NOMO-1 treated with DMSO at 0.1 percent for 48 hours (cell line): ENCODE measurements at regions not wholly inside any gene's neighbourhood (a gene's known extent, or its start where the extent isn't known, plus 50 kb on each side); places are given as distances from the start of the nearest gene placed in this dataset.
A peak's percentile ranks its signal among the peaks of the same experiment; 100 is the strongest.
"Not testable (repeated sequence)": the region's sequence is repeated elsewhere in the genome, so short reads cannot be mapped to it uniquely, and the experiment has no call there.

Experiments
- DNase-seq: peaks from one replicate; lab custom pipeline; 2025; ENCODE audit not compliant: unreplicated experiment; lab: John Stamatoyannopoulos, UW

DNA sequence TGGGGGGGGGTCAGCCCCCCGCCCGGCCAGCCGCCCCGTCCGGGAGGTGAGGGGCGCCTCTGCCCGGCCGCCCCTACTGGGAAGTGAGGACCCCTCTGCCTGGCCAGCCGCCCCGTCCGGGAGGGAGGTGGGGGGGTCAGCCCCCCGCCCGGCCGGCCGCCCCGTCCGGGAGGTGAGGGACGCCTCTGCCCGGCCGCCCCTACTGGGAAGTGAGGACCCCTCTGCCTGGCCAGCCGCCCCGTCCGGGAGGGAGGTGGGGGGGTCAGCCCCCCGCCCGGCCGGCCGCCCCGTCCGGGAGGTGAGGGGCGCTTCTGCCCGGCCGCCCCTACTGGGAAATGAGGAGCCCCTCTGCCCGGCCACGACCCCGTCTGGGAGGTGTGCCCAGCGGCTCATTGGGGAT is 210.7 kb upstream of the RPL34 start:
- not testable (repeated sequence) for DNase-seq

DNA sequence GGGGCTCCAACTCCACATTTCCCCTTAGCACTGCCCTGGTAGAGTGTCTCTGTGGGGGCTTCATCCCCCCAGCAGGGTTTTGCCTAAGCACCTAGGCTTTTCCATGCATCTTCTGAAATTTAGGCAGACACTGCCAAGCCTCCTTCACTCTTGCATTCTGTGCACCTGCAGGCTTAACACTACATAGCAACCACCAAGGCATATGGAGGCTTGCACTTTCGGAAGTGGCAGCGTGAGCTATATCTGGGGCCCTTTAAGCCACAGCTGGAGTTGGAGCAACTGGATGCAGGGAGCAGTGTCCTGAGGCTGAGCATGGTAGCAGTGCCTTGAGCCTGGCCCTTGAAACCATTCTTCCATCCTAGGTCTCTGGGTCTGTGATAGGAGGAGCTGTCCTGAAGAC is 214.8 kb upstream of the RPL34 start:
- no peak for DNase-seq

DNA sequence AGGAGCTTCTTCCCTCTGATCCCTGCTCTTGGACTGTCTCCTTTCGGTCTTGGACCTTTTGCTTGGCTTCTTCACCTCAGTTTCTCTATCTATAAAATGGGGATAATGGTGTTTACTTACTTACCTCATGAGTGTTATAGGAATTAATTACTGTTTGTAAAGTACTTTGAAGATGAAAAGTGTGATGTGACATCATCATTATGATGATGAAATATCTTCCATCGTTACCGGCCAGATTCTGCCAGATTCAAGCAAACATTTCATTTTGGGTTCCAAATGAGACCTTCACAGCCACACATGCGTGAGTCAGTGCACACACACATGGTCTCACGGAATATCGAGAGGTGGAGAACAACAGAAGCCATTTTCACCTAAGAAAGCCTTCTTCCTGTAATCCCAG is 220.1 kb upstream of the RPL34 start:
- no peak for DNase-seq

DNA sequence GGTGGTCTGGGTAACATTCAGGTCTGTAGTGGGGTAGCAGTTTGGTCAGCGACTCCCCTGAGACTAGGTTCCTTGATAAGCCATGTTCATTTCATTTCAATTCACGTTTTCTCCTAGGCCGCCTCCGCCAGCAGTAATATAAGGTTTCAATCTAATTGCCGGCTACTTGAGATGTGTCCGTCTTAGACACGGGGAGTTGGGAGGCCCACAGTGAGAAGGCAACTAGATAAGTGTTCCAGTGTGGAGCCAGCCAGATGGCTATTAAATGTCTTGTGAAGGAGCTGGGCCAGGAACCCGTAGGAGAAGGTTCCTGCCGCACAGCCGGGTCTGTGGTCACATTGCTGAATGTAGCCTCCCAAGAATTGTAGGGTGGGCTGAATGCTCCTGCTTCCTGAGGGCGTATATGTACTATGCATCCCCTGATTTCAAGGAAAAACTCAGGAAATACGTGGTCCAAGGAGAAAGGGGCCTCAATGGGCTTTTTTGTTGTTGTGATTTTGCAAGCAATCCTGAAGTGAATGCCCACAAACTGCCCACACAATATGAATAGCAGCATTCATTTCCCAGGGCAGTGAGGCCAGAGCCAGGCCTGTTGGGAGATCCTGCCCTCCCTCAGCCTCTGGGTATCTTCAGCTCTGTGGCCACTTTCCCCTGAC is 220.6 kb upstream of the RPL34 start:
- no peak for DNase-seq

DNA sequence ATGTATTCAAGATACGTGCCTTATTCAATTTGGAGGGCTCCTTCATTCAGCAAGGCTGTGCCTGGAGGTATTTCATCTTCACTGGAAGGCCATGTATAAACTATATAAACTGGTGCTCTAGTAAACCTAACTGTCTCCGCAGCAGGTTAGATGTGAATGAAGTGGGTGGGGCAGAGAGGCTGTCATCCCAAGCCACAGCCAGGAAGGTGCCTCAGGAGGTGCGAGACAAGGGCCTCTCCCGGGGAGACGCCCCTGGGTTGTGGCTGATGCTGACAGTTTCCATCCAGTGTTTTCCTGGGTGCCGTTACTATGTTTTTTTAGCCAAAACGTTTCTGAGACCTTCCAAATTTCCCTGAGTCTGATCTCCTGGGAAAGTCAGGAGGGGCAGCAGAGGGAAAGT is 221.5 kb upstream of the RPL34 start:
- DNase-seq, result no peak

DNA sequence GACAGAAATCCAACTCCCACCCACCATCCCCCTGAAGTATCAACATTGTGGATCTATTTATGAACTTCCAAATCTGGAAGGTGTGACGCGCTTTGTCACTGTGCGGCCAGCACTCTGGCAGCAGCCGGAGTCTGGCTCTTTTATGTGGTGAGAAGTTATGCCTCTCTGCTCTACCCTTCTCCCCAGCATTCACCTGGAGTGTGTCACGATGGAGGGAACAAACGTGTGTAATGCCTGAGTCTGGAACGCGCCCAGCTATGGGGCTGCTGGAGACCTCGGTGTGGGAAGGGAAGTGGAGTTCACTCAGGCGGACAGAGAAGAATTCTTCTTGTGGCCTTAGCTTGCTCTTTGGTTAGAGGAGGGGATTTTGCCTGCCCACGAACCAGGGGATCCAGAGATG is 222.1 kb upstream of the RPL34 start:
- DNase-seq, result no peak

DNA sequence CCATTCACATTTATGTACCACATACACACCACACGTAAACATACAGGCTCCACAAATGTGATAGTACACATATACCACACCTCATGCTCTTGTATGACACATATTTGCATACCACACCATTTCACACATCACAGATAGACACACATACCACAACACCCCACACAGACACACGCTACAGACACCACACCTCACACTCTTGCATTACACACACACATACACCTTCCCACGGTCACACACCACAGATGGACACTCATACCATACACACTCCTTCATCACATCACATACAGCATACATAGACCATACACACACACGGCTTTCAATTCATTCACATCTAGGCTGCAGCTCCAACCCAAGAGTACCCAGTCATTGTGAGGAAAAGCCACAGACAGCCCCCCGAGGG is 222.5 kb upstream of the RPL34 start:
- DNase-seq, result no peak

DNA sequence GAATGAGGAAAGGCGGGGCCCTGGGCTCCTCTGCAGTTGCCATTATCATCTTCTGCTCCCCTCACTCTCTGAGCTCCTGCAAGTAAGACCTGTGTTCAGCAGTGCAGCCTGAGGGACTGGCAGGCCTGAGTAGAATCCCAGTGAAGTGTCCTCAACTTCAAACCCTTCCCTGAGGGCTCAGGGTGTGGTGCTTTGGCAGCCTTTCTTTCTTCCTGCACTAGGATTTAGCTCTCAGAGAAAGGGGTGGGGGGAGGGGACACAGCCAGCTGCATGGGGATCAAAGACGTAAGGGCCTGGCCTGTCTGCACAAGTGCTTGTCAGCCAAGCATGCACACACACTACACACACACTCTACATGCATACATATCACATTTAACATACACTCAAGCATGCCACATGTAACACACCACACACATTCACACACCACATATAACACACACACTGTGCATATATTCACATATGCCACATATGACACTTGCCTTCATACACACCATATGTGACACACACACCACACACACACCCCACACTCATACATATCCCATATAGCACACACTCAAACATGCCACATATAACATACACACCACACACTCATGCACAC is 223.4 kb upstream of the RPL34 start:
- DNase-seq, result no peak

DNA sequence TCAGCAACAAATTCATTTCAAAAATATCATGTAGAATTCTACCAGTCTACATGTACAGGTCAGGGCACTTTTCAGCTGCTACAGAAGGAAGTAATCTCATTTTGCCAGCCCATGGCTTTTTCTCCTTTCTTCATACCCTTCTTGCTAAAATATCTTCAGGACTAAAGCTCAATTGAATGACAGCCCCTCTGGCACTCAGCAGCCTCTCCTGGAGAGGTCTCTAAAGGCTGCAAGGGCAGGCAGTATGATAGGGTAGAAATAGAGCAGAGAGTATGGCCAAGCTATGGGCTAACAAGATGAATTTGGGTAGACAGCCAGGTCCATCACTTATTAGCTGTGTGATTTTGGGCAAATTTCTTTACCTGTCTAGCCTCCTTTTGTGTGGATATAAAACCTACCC is 224.6 kb upstream of the RPL34 start:
- no peak for DNase-seq

DNA sequence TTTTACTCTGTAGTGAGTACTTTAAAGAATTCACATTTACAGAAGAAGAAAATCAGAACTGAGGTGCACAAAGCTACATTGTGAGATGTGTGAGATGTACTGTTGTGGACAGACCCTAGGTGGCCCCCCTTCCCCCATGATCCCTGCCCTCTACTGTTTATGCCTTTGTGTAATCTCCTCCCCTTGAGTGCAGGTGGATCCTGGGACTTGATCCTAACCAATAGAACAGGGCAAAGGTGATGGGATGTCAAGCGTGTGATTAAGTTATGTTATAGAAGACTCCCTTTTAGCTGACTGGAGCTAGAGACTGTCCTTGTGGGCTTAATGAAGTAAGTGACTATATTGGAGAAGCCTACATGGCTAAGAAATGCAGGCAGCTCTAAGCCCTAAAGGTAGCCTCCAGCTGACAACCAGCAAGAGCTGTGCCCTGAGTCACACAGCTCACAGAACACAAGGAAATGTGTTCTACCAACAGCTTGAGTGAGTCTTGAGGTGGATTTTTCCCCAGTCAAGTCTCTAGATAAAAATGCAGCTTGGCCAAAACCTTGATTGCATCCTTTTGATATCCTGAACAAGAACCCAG is 225.2 kb upstream of the LEF1 start:
- DNase-seq, result no peak

DNA sequence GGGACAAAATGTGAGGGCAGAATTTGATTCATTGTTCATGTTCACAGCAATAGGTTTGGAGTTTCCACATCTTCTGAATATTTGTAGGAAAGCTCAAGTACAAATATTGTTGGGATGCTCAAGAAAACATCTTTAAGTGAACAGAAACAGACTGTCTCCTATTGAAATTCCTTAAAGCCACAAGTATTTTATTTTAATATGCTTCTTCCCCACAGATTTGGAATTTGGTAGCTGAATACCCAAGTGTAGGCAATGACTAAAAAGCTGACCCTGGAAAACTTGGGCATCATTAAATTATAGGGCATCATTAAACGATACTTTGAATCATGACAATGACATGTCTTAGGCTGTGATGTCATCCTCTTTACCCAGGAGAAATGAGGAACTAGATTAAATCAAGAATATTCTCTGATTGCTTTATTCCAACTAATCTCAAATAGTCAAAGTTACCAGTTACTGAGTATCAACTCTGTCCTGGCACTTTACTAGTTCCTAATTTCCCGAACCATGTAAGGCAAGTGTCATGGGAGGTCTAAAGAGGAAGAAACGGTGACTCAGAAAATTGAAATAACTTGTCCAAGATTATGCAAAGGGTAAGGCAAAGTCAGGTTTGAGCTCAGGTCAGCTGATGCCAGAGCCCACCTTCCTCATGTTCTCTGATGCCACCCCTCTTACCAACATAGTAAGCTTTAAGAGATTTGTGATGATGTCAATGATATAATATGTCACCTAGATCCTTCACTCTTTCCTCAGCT is 223.1 kb upstream of the LEF1 start:
- DNase-seq, result peak; percentile 6

DNA sequence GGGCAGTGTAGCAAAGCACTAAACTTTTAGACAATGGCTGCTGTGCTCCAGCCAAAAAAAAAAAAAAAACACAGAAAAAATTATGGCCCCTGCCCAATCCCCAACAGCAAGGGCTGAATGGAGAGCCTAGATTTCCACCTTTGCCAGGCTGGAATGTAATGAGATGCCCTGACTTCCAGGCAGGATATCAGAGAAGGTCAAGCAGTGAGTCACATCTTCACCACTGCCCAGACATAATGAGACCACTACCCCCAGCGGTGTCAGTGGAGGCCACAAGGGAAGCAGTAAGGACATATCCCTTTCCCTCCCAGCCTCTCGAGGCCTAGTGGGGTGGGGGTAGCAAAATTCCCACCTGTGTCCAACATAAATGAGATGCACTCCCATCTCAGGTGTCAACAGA is 216.3 kb upstream of the LEF1 start:
- no peak for DNase-seq

DNA sequence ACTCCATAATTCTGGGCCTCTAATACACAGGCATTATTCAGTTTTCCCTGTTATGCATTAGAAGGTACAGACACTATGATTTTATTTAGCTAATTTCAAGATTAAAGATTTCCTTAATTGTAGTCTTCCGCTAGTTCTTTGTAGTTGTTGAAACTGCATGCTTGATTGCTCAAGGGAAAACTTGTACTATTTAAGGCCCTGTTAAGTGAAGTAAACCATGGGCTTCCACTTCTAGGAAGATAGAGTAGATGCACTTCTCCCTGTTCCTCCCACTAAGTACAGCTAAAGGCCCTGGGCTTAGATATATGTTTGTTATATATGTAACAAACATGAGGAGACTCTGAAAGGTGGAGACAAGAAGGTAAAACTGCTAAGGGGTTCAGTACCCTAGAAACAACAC is 215.8 kb upstream of the LEF1 start:
- DNase-seq, result no peak

DNA sequence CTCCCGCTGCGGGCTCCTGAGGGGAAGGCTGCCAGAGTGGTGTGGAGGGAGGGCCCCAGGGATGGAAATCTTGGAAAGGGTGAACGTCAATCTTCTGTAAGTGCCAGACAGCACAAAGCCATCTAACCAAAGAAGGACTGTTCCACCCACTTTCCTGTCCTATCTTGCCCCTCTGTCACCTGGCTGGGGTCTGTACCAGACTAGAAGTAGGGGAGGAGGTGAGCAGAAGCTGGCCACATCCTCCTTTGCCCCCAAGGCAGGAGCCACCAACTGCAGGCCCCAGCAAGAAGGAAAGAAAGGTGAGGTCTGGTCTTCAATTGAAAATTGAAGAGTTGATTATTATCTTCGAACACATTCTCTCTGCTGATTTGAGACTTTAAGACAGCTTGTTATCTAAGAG is 214.4 kb upstream of the LEF1 start:
- no peak for DNase-seq

DNA sequence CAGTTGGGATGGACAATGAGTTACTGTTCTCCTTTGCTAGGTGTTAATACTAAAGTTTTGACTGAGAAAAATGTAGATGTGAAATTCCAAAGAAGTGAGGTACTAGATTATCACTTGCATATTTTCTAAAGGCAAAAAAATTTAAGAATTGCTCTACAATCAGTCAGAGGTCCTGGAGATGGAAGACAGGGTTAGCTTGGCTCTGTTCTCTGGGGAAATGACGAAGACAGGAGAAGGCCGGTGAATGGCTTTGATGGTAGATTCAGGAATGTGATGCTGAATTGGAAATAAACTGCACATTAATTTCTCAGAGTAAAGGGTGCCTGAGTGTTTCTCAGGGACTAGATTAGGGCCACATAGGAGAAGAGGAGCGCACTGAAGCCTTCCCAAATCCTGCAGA is 214.0 kb upstream of the LEF1 start:
- DNase-seq, result no peak

DNA sequence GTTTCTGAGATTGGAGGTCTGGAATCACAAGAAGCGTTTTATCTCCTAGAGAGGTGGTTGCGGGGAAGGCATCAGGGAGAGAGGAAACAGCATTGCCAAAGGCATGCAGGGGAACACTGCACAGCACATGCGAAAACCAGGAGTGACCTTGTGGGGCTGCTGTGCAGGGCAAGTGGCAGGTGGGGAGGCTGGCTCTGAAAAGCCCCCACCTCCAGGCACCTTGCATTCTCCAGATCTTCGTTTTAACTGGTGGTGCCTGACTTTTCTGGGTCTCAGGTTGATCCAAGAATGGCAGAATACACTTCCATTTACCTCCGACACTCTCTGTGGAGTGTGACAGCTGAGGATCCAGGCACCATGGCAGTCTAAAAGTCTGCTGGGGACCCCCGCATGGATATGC is 209.4 kb upstream of the LEF1 start:
- no peak for DNase-seq

DNA sequence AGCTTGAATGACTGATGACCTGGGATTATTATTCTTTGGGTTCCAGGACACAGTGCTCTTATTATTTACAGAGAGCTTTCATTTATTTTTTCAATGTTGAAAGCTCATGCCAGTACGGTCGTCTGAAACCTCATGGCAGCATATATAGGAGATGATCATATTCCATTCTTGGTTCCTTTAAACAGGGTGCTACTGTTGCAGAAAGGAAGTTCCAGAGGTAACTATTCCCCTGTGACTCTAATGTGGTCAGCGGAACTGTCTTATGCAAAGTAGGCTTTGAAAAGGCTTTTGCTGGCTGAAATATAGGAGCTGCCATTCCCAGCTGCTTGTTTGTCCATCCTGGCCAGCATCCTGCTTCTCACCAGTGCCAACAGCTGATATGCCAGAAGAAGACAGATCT is 208.3 kb upstream of the LEF1 start:
- no peak for DNase-seq

DNA sequence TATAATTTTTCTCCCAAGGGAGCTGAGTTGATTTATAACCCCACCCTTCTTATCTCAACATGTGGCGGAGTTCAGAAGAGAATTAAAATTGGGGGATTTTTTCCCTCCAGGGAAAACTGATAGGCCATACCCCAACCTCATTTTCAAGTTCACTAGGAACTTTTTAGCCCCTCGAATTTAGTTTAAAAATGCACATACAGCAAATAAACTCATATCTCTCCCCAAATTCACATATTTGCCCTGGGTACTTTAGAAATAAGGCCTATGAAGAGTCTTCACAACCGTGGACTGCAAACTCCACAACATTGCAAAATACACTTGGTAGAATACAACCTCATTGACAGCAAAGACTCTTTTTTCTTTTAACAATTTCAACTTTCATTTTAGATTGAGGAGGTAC is 206.7 kb upstream of the LEF1 start:
- no peak for DNase-seq

DNA sequence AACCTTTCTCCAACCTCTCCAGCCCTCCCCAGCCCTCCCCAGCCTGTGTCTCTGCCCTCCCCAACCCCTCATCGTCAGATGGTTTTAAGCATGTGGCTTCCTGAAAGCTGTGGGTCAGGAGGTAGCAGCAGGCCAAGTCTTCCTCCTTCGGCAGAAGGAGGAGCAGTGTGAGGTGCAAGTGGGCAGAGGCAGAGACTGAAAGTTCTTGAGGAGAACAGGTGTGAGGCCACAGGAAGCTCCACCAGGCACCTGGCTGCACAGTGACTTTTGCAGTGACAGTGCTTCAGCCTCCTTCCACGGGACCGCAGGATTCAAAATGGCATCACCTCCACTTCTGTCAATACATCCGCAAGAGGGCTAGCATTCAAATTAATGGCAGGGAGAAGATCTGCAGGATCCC is 203.9 kb upstream of the LEF1 start:
- no peak for DNase-seq

DNA sequence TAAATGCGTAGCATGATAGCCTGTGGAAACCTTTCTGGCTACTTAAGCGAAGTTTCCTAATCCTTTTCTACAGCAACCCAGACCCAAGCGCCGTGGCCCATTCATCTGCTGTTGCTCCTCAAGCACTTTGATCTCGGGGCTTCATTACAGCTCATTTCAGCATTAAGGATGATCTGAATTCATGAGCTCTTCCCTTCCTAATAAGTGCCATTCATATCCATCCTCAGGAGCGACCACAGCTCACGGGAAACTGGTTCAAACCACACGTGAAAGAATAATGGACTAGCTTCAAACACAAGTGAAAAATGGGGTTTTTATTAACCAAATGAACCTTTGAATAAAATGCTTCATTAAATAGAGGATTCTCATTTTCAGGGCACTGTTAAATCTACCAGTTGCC is 202.6 kb upstream of the LEF1 start:
- no peak for DNase-seq

DNA sequence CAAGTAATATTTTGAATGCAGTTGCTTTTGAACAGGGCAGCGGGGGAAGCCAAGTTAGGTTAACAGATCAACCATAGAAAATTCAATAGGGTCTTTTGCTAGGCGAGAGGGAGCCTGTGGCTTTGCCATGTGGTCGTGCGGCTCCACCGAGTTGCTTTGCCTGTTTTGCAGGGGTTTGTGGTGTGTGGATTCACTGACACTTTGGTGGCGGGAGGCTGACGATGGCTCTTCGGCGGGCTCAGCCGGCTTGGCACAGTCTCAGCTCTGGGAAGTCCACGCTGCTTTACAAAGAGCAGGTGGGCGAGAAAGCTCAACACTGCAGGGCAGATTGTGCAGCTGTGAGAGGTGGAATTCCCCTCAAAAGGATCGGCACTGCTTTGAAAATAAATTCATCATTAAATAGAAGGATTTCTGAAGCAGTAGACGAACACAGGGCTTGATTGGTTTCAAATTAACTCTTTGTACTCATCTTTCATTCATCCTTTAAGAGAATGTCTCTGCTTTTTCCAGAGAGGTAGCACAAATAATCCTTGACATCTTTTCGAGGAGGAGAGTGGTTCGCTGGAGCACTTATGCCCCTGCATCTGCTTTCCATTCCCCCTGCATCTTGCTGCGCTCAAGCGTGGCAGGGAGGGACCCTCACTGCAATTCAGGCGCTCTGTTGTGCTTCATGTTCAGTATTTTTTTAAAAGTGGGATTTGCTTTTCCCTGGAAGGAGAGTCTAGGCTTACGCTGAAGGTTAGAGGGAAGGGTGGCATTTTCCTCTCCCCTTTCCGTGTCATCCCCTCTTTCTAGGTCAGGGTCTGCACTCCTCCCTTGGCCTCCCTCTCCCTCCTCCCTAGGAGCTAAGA is 201.8 kb upstream of the LEF1 start:
- DNase-seq, result no peak
